HFF-Myc (cell line): ENCODE measurements at regions not wholly inside any gene's neighbourhood (a gene's known extent, or its start where the extent isn't known, plus 50 kb on each side); places are given as distances from the start of the nearest gene placed in this dataset.

Experiments used
- DNase-seq: peaks from one replicate; pipeline ENCODE4 v3.0.0-alpha.2; 2011; ENCODE audit warnings: low read depth; ENCODE audit errors: extremely low read depth
- H3K4me3 ChIP-seq: replicated peaks from 2 replicates; pipeline ENCODE4 v1.5.1; 2011; ENCODE audit warnings: low read depth, mild to moderate bottlenecking, control low read depth, low read length
- TF ChIP-seq, protein P1 (sequence below): IDR thresholded peaks from 2 replicates; pipeline ENCODE4 v1.5.1; 2012; ENCODE audit warnings: mild to moderate bottlenecking, low read depth, low read length, control low read depth; ENCODE audit errors: missing control alignments

DNA sequence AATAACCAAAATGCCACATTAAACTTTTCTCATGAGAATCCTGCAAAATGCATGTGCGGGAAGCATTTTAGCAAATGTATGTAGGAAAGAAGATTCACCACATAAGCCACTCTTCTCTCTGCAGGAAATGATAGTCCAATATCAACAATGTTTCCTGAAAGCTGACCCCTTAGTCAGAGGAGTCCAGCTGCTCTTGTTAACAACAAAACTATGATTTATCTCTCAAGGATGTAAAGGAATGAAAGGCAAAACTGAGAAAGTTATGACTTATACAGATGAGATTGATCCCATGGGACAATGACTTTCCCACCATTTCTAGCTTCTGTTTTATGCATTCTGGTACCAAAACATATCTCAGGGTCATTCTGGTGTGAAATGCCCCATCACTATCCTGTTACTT lies 125.0 kb upstream of the EDNRA start:
- H3K4me3 ChIP-seq, result no peak overlapping the region
- no peak for DNase-seq

DNA sequence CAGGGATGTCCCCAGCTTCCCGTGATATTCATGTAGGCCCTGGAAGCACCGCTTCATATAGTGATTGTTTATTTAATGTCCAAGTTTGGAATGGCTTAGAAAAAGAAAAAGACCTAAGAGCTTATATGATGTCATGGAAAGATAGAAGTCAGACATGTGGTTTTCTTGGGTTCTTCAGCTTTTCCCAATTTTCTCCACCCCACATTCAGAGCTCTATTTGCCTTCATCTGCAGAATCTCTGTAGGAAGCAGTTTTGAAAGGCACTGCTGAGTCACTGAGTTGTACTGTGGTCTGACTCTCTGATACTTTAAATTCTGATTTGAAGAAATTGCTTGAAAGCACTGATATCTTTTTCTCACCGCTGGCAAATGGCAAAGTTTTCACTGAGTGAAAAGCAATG lies 120.6 kb upstream of the EDNRA start:
- no peak overlapping the region for H3K4me3 ChIP-seq
- TF ChIP-seq, protein P1, sequence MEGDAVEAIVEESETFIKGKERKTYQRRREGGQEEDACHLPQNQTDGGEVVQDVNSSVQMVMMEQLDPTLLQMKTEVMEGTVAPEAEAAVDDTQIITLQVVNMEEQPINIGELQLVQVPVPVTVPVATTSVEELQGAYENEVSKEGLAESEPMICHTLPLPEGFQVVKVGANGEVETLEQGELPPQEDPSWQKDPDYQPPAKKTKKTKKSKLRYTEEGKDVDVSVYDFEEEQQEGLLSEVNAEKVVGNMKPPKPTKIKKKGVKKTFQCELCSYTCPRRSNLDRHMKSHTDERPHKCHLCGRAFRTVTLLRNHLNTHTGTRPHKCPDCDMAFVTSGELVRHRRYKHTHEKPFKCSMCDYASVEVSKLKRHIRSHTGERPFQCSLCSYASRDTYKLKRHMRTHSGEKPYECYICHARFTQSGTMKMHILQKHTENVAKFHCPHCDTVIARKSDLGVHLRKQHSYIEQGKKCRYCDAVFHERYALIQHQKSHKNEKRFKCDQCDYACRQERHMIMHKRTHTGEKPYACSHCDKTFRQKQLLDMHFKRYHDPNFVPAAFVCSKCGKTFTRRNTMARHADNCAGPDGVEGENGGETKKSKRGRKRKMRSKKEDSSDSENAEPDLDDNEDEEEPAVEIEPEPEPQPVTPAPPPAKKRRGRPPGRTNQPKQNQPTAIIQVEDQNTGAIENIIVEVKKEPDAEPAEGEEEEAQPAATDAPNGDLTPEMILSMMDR, result no peak
- DNase-seq, result no peak

More for the DNA sequence above, 125.0 kb upstream of the EDNRA start:
- TF ChIP-seq, protein P1, result no peak

DNA sequence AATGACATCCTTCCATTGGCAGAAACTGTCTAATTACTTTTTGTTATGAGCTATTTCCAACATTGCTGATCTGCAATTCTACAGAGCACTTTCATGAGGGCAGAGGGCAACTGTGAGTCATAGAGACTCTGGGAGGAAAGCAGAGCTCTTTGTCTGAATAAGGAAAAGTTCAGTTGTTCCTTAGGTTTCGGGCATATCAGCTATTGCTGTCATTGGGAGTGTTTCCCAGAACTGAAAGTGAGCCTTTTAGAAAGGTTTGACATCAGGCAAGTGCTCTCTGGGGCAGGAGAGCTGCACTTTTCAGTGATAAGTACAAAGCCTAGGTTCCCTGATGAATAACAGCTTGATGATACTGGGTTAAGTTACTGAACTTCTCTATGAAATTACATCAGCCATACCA lies 119.2 kb upstream of the EDNRA start:
- no peak overlapping the region for H3K4me3 ChIP-seq
- peak; percentile 73 for DNase-seq
- TF ChIP-seq, protein P1, result no peak

DNA sequence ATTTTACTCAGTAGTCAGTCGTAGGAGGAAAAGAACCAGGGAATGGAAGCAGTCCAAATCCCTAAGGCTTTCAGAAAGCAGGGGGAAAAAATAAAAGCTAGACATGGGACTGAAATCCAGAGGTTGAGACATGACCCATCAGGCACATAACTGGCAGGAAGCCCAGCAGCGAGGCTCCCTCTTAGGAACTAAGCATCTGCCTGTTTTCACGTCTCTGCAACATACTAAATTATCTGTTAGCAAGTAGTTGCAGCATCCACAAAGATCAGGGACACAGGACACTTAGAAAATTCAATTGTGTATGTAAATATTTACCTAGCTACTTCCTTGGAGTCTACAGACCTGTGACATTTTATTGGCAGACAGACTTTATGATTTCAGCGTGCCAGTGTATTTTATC lies 118.0 kb upstream of the EDNRA start:
- DNase-seq, result no peak
- TF ChIP-seq, protein P1, result no peak

DNA sequence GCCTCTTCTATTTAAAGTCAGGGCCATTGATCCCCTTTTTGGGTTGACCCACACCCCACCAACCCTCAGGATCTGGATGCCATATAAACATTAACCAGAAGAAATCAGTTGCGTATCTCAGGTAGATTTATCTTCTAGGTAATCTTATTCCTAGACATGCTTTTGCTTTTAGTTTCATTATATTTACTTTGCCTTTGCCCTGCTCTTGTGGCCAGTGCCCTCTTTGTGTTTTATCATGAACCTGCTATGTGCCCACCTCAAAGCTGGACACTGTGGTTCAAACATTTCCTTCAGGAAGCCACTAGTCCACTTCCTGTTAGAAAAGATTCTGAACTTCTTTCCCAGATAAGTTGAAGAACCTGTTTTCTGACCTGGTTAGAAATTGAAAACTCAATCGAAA lies 117.4 kb upstream of the EDNRA start:
- DNase-seq, result no peak
- TF ChIP-seq, protein P1, result no peak
- no peak overlapping the region for H3K4me3 ChIP-seq

More for the DNA sequence above, 118.0 kb upstream of the EDNRA start:
- H3K4me3 ChIP-seq, result no peak overlapping the region

DNA sequence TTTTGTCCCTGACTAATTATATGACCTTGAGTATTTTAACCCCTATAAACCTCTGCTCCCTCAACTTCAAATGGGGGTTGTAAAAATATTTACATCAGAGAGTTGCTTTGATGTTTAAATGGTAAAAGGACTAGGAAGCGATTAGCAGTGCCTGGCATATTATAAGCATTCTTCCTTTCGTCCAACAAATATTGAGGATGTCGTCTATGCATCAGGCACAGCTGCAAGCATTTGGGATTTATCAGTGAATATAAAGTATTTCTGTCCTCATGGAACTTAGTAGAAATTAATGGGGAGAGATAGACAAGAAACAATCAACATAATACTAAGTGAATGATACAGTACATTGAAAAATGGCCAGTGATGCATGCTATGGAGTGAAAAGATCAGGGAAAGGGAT lies 115.5 kb upstream of the EDNRA start:
- DNase-seq, result no peak
- no peak overlapping the region for H3K4me3 ChIP-seq
- TF ChIP-seq, protein P1, result no peak

DNA sequence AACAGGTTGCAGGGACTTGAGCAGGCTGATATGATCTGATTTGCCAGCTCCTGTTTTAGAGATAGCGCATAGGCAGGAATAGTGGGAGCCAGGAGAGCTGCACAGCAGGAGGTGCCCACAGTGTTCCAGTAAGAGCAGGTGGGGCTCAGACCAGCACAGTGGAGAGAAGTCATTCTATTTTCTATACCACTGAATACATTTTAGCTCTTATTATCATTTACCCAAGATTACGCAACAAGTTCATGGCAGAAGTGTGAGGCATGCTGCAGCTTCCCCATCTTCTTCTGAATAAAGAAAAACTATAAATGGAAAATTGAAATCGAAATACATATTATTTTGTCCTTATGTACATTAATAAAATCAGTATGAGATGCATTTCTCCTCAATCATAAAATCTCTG lies 114.7 kb upstream of the EDNRA start:
- no peak overlapping the region for H3K4me3 ChIP-seq
- no peak for DNase-seq
- TF ChIP-seq, protein P1, result no peak
